ENCODE measurements at regions not wholly inside any gene's neighbourhood (a gene's known extent, or its start where the extent isn't known, plus 50 kb on each side); places are given as distances from the start of the nearest gene placed in this dataset.

GRCh38 chr6:150719831-150720230 lies 120.1 kb downstream of the PLEKHG1 start:
- RAD21 ChIA-PET (ENCODE audit: unreplicated experiment) = interaction anchor here (0.7 to 3.0 kb wide), 12 partner anchors 22 to 95 kb away, joined by 3 to 10 read pairs (median 4); no protein-coding TSS in a partner anchor
- no peak for FAIRE-seq
- BruUV-seq (replicated peaks) = no TSS peak

More at GRCh38 chr6:150719831-150720230, 120.1 kb downstream of the PLEKHG1 start:
- intact Hi-C loops (cut with micrococcal nuclease; ENCODE audit: unreplicated experiment) (loop anchor here (1.0 to 2.0 kb wide), 3 partner anchors 33 to 93 kb away; no protein-coding TSS in a partner anchor), in situ Hi-C loops (cut with MboI) (no loop called here)
- peaks cover 19% of the 10 kb centered on the region for H3K4me1 ChIP-seq (ENCODE audit: control insufficient read depth, insufficient read depth, low read length)
- CTCF ChIA-PET = interaction anchor here (0.7 to 3.2 kb wide), 10 partner anchors 19 to 98 kb away, joined by 3 to 25 read pairs (median 4); no protein-coding TSS in a partner anchor
- H3K9me3 ChIP-seq (replicated peaks; ENCODE audit: control insufficient read depth, insufficient read depth, low read length) = no peaks in the 10 kb centered on the region
- no peak overlapping the region for H2AFZ ChIP-seq (ENCODE audit: control insufficient read depth, low read depth, low read length)
- no peak overlapping the region for H3K4me2 ChIP-seq (ENCODE audit: control insufficient read depth, insufficient read depth)
- H3K27ac ChIP-seq (ENCODE audit: control insufficient read depth, insufficient read depth) = no peak overlapping the region
- no peaks in the 10 kb centered on the region for H3K27me3 ChIP-seq (replicated peaks in 1 of 2; ENCODE audit: control insufficient read depth in 2 of 2, insufficient read depth in 2 of 2, low read length in 1 of 2)
- no peak for TF ChIP-seq BCL11A (IDR thresholded peaks at IDR 0.05; ENCODE audit: low read depth, low read length)
- TF ChIP-seq ZSCAN29 (IDR thresholded peaks at IDR 0.05) = no peak
- TF ChIP-seq SREBF2 (IDR thresholded peaks at IDR 0.05; ENCODE audit: low read length) = no peak
- TF ChIP-seq, protein P1, sequence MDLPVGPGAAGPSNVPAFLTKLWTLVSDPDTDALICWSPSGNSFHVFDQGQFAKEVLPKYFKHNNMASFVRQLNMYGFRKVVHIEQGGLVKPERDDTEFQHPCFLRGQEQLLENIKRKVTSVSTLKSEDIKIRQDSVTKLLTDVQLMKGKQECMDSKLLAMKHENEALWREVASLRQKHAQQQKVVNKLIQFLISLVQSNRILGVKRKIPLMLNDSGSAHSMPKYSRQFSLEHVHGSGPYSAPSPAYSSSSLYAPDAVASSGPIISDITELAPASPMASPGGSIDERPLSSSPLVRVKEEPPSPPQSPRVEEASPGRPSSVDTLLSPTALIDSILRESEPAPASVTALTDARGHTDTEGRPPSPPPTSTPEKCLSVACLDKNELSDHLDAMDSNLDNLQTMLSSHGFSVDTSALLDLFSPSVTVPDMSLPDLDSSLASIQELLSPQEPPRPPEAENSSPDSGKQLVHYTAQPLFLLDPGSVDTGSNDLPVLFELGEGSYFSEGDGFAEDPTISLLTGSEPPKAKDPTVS (IDR thresholded peaks at IDR 0.05; ENCODE audit: low read depth, low read length) = no peak
- no peak for TF ChIP-seq KDM1A (IDR thresholded peaks at IDR 0.05; ENCODE audit: borderline replicate concordance)
- no peak for TF ChIP-seq CEBPB (IDR thresholded peaks at IDR 0.05; ENCODE audit: borderline replicate concordance in 1 of 2, low read depth in 2 of 2, low read length in 2 of 2)
- TF ChIP-seq, protein P2, sequence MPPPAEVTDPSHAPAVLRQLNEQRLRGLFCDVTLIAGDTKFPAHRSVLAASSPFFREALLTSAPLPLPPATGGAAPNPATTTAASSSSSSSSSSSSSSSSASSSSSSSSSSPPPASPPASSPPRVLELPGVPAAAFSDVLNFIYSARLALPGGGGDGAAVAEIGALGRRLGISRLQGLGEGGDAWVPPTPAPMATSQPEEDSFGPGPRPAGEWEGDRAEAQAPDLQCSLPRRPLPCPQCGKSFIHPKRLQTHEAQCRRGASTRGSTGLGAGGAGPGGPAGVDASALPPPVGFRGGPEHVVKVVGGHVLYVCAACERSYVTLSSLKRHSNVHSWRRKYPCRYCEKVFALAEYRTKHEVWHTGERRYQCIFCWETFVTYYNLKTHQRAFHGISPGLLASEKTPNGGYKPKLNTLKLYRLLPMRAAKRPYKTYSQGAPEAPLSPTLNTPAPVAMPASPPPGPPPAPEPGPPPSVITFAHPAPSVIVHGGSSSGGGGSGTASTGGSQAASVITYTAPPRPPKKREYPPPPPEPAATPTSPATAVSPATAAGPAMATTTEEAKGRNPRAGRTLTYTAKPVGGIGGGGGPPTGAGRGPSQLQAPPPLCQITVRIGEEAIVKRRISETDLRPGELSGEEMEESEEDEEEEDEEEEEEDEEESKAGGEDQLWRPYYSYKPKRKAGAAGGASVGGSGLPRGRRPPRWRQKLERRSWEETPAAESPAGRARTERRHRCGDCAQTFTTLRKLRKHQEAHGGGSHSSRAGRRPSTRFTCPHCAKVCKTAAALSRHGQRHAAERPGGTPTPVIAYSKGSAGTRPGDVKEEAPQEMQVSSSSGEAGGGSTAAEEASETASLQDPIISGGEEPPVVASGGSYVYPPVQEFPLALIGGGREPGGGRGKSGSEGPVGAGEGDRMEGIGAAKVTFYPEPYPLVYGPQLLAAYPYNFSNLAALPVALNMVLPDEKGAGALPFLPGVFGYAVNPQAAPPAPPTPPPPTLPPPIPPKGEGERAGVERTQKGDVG (CRISPR knock-in tag; IDR thresholded peaks at IDR 0.05) = no peak
- TF ChIP-seq MEF2A (IDR thresholded peaks at IDR 0.05; ENCODE audit: insufficient read depth, low read depth, low read length) = no peak
- no peak for TF ChIP-seq RELA (IDR thresholded peaks at IDR 0.05; ENCODE audit: borderline replicate concordance, partially characterized antibody)
- no peak for TF ChIP-seq KAT2A (conservative IDR thresholded peaks at IDR 0.05; ENCODE audit: control insufficient read depth, low read depth, low read length)
- TF ChIP-seq HDAC6 (IDR thresholded peaks at IDR 0.05; ENCODE audit: unreplicated experiment) = no peak
- no peak for TF ChIP-seq EZH2 (IDR thresholded peaks at IDR 0.05; ENCODE audit: borderline replicate concordance, control insufficient read depth, low read depth, low read length)
- TF ChIP-seq, protein P3, sequence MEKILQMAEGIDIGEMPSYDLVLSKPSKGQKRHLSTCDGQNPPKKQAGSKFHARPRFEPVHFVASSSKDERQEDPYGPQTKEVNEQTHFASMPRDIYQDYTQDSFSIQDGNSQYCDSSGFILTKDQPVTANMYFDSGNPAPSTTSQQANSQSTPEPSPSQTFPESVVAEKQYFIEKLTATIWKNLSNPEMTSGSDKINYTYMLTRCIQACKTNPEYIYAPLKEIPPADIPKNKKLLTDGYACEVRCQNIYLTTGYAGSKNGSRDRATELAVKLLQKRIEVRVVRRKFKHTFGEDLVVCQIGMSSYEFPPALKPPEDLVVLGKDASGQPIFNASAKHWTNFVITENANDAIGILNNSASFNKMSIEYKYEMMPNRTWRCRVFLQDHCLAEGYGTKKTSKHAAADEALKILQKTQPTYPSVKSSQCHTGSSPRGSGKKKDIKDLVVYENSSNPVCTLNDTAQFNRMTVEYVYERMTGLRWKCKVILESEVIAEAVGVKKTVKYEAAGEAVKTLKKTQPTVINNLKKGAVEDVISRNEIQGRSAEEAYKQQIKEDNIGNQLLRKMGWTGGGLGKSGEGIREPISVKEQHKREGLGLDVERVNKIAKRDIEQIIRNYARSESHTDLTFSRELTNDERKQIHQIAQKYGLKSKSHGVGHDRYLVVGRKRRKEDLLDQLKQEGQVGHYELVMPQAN (conservative IDR thresholded peaks at IDR 0.05) = no peak
- TF ChIP-seq TCF3 (IDR thresholded peaks at IDR 0.05; ENCODE audit: borderline replicate concordance, insufficient read depth, low read depth, low read length) = no peak
- no peaks in the 10 kb centered on the region; the same call in 1 of the 2 replicates for H3K79me2 ChIP-seq (ENCODE audit: control insufficient read depth, insufficient read depth, low read length)
- 47% methylated on average over 1 of the region's 1 CpG for WGBS (ENCODE audit: insufficient coverage, insufficient replicate concordance, low lambda C conversion rate, missing lambda C conversion rate)
- DNase-seq (ENCODE audit: low read depth, low spot score) (no peak), ATAC-seq (no peak)
- no peak overlapping the region for H3K9ac ChIP-seq (ENCODE audit: control insufficient read depth, insufficient read depth, low read length)
- no peaks in the 10 kb centered on the region; the same call in 1 of the 2 replicates for H4K20me1 ChIP-seq (ENCODE audit: control insufficient read depth, insufficient read depth)
- no peaks in the 10 kb centered on the region for H3K36me3 ChIP-seq (ENCODE audit: control insufficient read depth in 2 of 2, insufficient read depth in 2 of 2, low read length in 1 of 2)
- no peak overlapping the region for H3K4me3 ChIP-seq
- POLR2A ChIA-PET = interaction anchor here (0.9 to 1.8 kb wide), 3 partner anchors 54 to 87 kb away, joined by 3 to 8 read pairs (median 4); no protein-coding TSS in a partner anchor
- SMC1A ChIA-PET (ENCODE audit: uncharacterized antibody, unreplicated experiment) = interaction anchor here (0.7 to 6.5 kb wide), 16 partner anchors 11 to 301 kb away, joined by 3 to 43 read pairs (median 6); no protein-coding TSS in a partner anchor

Data from GM12878 (cell line).